ENCODE measurements at regions not wholly inside any gene's neighbourhood (a gene's known extent, or its start where the extent isn't known, plus 50 kb on each side); places are given as distances from the start of the nearest gene placed in this dataset.

GRCh38 chr22:27286711-27287110 is 514.8 kb downstream of the MN1 start:
- TF ChIP-seq POLR2A (IDR thresholded peaks at IDR 0.05): no peak
- no peak for TF ChIP-seq CTCF (IDR thresholded peaks at IDR 0.05)

Data from adrenal gland (tissue), 5 donors.